ENCODE measurements at regions not wholly inside any gene's neighbourhood (a gene's known extent, or its start where the extent isn't known, plus 50 kb on each side); places are given as distances from the start of the nearest gene placed in this dataset.

GRCh38 chr12:28601570-28602058 is 411.4 kb downstream of the CCDC91 start:
- Histone ChIP-seq H3K27ac (ENCODE audit: low read length) (no peak overlapping the region), H3K4me1 (ENCODE audit: control insufficient read depth, insufficient read depth, low read length) (no peaks in the 10 kb centered on the region), H3K36me3 (ENCODE audit: control insufficient read depth, insufficient read depth, low read length) (no peaks in the 10 kb centered on the region), H3K27me3 (ENCODE audit: control insufficient read depth, insufficient read depth, low read length) (no peaks in the 10 kb centered on the region), H3K9me3 (ENCODE audit: control insufficient read depth, low read depth, low read length) (no peaks in the 10 kb centered on the region), H3K4me3 (ENCODE audit: low read length) (no peak overlapping the region)
- WGBS (ENCODE audit: insufficient coverage, low lambda C conversion rate), result 73% methylated on average over 2 of the region's 2 CpGs
- DNase-seq, result no peak

- Histone ChIP-seq H3K4me1 (ENCODE audit: control insufficient read depth, insufficient read depth, low read length) (no peaks in the 10 kb centered on the region), H3K27me3 (ENCODE audit: control insufficient read depth, insufficient read depth, low read length) (no peaks in the 10 kb centered on the region), H3K36me3 (ENCODE audit: control insufficient read depth, insufficient read depth, low read length) (no peaks in the 10 kb centered on the region), H3K9me3 (ENCODE audit: control insufficient read depth, low read depth, low read length) (peaks cover 5% of the 10 kb centered on the region), H3K4me3 (ENCODE audit: low read length) (no peak overlapping the region), H3K27ac (ENCODE audit: low read length) (no peak overlapping the region)
- WGBS (ENCODE audit: insufficient coverage, low lambda C conversion rate), result 20% methylated on average over 1 of the region's 4 CpGs
- DNase-seq, result no peak
These were observed 412.5 kb downstream of the CCDC91 start for GRCh38 chr12:28602786-28603185.

GRCh38 chr12:28603239-28603638 is 413.0 kb downstream of the CCDC91 start:
- H3K4me3 ChIP-seq (ENCODE audit: low read length), result no peak overlapping the region

GRCh38 chr12:28603801-28604200 is 413.5 kb downstream of the CCDC91 start:
- 100% methylated on average over 1 of the region's 1 CpG for WGBS (ENCODE audit: insufficient coverage, low lambda C conversion rate)

More at GRCh38 chr12:28603239-28603638, 413.0 kb downstream of the CCDC91 start:
- Histone ChIP-seq H3K27ac (ENCODE audit: low read length) (no peak overlapping the region), H3K4me1 (ENCODE audit: control insufficient read depth, insufficient read depth, low read length) (no peaks in the 10 kb centered on the region), H3K27me3 (ENCODE audit: control insufficient read depth, insufficient read depth, low read length) (no peaks in the 10 kb centered on the region), H3K9me3 (ENCODE audit: control insufficient read depth, low read depth, low read length) (peaks cover 5% of the 10 kb centered on the region), H3K36me3 (ENCODE audit: control insufficient read depth, insufficient read depth, low read length) (no peaks in the 10 kb centered on the region)
- WGBS (ENCODE audit: insufficient coverage, low lambda C conversion rate), result 87% methylated on average over 3 of the region's 5 CpGs
- no peak for DNase-seq

GRCh38 chr12:28604240-28604639 is 414.0 kb downstream of the CCDC91 start:
- Histone ChIP-seq H3K9me3 (ENCODE audit: control insufficient read depth, low read depth, low read length) (peaks cover 5% of the 10 kb centered on the region), H3K27me3 (ENCODE audit: control insufficient read depth, insufficient read depth, low read length) (no peaks in the 10 kb centered on the region), H3K4me1 (ENCODE audit: control insufficient read depth, insufficient read depth, low read length) (no peaks in the 10 kb centered on the region), H3K27ac (ENCODE audit: low read length) (no peak overlapping the region), H3K4me3 (ENCODE audit: low read length) (no peak overlapping the region), H3K36me3 (ENCODE audit: control insufficient read depth, insufficient read depth, low read length) (no peaks in the 10 kb centered on the region)
- WGBS (ENCODE audit: insufficient coverage, low lambda C conversion rate), result 86% methylated on average over 1 of the region's 1 CpG
- no peak for DNase-seq

More at GRCh38 chr12:28603801-28604200, 413.5 kb downstream of the CCDC91 start:
- Histone ChIP-seq H3K4me1 (ENCODE audit: control insufficient read depth, insufficient read depth, low read length) (no peaks in the 10 kb centered on the region), H3K27ac (ENCODE audit: low read length) (no peak overlapping the region), H3K9me3 (ENCODE audit: control insufficient read depth, low read depth, low read length) (peaks cover 5% of the 10 kb centered on the region), H3K36me3 (ENCODE audit: control insufficient read depth, insufficient read depth, low read length) (no peaks in the 10 kb centered on the region), H3K4me3 (ENCODE audit: low read length) (no peak overlapping the region), H3K27me3 (ENCODE audit: control insufficient read depth, insufficient read depth, low read length) (no peaks in the 10 kb centered on the region)
- DNase-seq, result no peak

GRCh38 chr12:28606967-28607557 is 416.8 kb downstream of the CCDC91 start:
- Histone ChIP-seq H3K27me3 (ENCODE audit: control insufficient read depth, insufficient read depth, low read length) (no peaks in the 10 kb centered on the region), H3K27ac (ENCODE audit: low read length) (no peak overlapping the region), H3K9me3 (ENCODE audit: control insufficient read depth, low read depth, low read length) (peaks cover 5% of the 10 kb centered on the region), H3K4me1 (ENCODE audit: control insufficient read depth, insufficient read depth, low read length) (no peaks in the 10 kb centered on the region), H3K4me3 (ENCODE audit: low read length) (no peak overlapping the region), H3K36me3 (ENCODE audit: control insufficient read depth, insufficient read depth, low read length) (no peaks in the 10 kb centered on the region)
- WGBS (ENCODE audit: insufficient coverage, low lambda C conversion rate), result 60% methylated on average over 1 of the region's 1 CpG
- DNase-seq, result no peak

GRCh38 chr12:28610401-28611114 is 420.3 kb downstream of the CCDC91 start:
- H3K36me3 ChIP-seq (ENCODE audit: control insufficient read depth, insufficient read depth, low read length), result no peaks in the 10 kb centered on the region
- H3K27ac ChIP-seq (ENCODE audit: low read length), result no peak overlapping the region
- DNase-seq, result peak in 1 of 2 donors; percentile 4
- peaks cover 5% of the 10 kb centered on the region for H3K9me3 ChIP-seq (ENCODE audit: control insufficient read depth, low read depth, low read length)
- no peaks in the 10 kb centered on the region for H3K4me1 ChIP-seq (ENCODE audit: control insufficient read depth, insufficient read depth, low read length)
- WGBS (ENCODE audit: insufficient coverage, low lambda C conversion rate), result 100% methylated on average over 1 of the region's 3 CpGs
- no peak overlapping the region for H3K4me3 ChIP-seq (ENCODE audit: low read length)
- no peaks in the 10 kb centered on the region for H3K27me3 ChIP-seq (ENCODE audit: control insufficient read depth, insufficient read depth, low read length)

- Histone ChIP-seq H3K4me1 (ENCODE audit: control insufficient read depth, insufficient read depth, low read length) (no peaks in the 10 kb centered on the region), H3K27me3 (ENCODE audit: control insufficient read depth, insufficient read depth, low read length) (no peaks in the 10 kb centered on the region), H3K27ac (ENCODE audit: low read length) (no peak overlapping the region), H3K9me3 (ENCODE audit: control insufficient read depth, low read depth, low read length) (peaks cover 5% of the 10 kb centered on the region), H3K36me3 (ENCODE audit: control insufficient read depth, insufficient read depth, low read length) (no peaks in the 10 kb centered on the region), H3K4me3 (ENCODE audit: low read length) (no peak overlapping the region)
- DNase-seq, result peak in 1 of 2 donors; percentile 12
These were observed 420.8 kb downstream of the CCDC91 start for GRCh38 chr12:28611115-28611435.

- peaks cover 5% of the 10 kb centered on the region for H3K9me3 ChIP-seq (ENCODE audit: control insufficient read depth, low read depth, low read length)
- no peaks in the 10 kb centered on the region for H3K36me3 ChIP-seq (ENCODE audit: control insufficient read depth, insufficient read depth, low read length)
- H3K4me1 ChIP-seq (ENCODE audit: control insufficient read depth, insufficient read depth, low read length), result no peaks in the 10 kb centered on the region
- no peak overlapping the region for H3K4me3 ChIP-seq (ENCODE audit: low read length)
- WGBS (ENCODE audit: insufficient coverage, low lambda C conversion rate), result 100% methylated on average over 1 of the region's 2 CpGs
- no peak overlapping the region for H3K27ac ChIP-seq (ENCODE audit: low read length)
- no peak for DNase-seq
- no peaks in the 10 kb centered on the region for H3K27me3 ChIP-seq (ENCODE audit: control insufficient read depth, insufficient read depth, low read length)
These were observed 421.2 kb downstream of the CCDC91 start for GRCh38 chr12:28611449-28611848.

GRCh38 chr12:28618171-28618570 is 427.9 kb downstream of the CCDC91 start:
- DNase-seq, result no peak
- no peaks in the 10 kb centered on the region for H3K4me1 ChIP-seq (ENCODE audit: control insufficient read depth, insufficient read depth, low read length)
- no peaks in the 10 kb centered on the region for H3K9me3 ChIP-seq (ENCODE audit: control insufficient read depth, low read depth, low read length)
- H3K27ac ChIP-seq (ENCODE audit: low read length), result no peak overlapping the region
- no peaks in the 10 kb centered on the region for H3K36me3 ChIP-seq (ENCODE audit: control insufficient read depth, insufficient read depth, low read length)
- 33% methylated on average over 1 of the region's 1 CpG for WGBS (ENCODE audit: insufficient coverage, low lambda C conversion rate)
- no peaks in the 10 kb centered on the region for H3K27me3 ChIP-seq (ENCODE audit: control insufficient read depth, insufficient read depth, low read length)
- no peak overlapping the region for H3K4me3 ChIP-seq (ENCODE audit: low read length)

GRCh38 chr12:28618772-28619171 is 428.5 kb downstream of the CCDC91 start:
- no peak overlapping the region for H3K4me3 ChIP-seq (ENCODE audit: low read length)
- no peaks in the 10 kb centered on the region for H3K4me1 ChIP-seq (ENCODE audit: control insufficient read depth, insufficient read depth, low read length)
- WGBS (ENCODE audit: insufficient coverage, low lambda C conversion rate), result 100% methylated on average over 1 of the region's 3 CpGs
- DNase-seq, result no peak
- no peak overlapping the region for H3K27ac ChIP-seq (ENCODE audit: low read length)
- no peaks in the 10 kb centered on the region for H3K36me3 ChIP-seq (ENCODE audit: control insufficient read depth, insufficient read depth, low read length)
- no peaks in the 10 kb centered on the region for H3K9me3 ChIP-seq (ENCODE audit: control insufficient read depth, low read depth, low read length)
- no peaks in the 10 kb centered on the region for H3K27me3 ChIP-seq (ENCODE audit: control insufficient read depth, insufficient read depth, low read length)

Measured in large intestine (tissue), 3 donors.